ENCODE measurements at regions not wholly inside any gene's neighbourhood (a gene's known extent, or its start where the extent isn't known, plus 50 kb on each side); places are given as distances from the start of the nearest gene placed in this dataset.

GRCh38 chr3:84074767-84075166 lies 884.0 kb upstream of the CADM2 start:
- no peak for TF ChIP-seq CTCF (conservative IDR thresholded peaks at IDR 0.05 in 1 of 2, IDR thresholded peaks at IDR 0.05 in 1 of 2; ENCODE audit: low read depth in 1 of 2, low read length in 2 of 2)
- no peak for TF ChIP-seq EZH2 (IDR thresholded peaks at IDR 0.05; ENCODE audit: low read length, missing control alignments)

Data from fibroblast of lung (primary cell).